Neuronal stem cell (in vitro differentiated cells): ENCODE measurements at regions not wholly inside any gene's neighbourhood (a gene's known extent, or its start where the extent isn't known, plus 50 kb on each side); places are given as distances from the start of the nearest gene placed in this dataset.
"Not testable (repeated sequence)": the region's sequence is repeated elsewhere in the genome, so short reads cannot be mapped to it uniquely, and the experiment has no call there.

Source experiments
- DNase-seq: peaks from one replicate; pipeline ENCODE4 v3.0.0-alpha.2; 2013; ENCODE audit warnings: low spot score
- H2AFZ ChIP-seq: one replicate; pipeline ENCODE4 v1.6.1; 2013; ENCODE audit warnings: mild to moderate bottlenecking, low read length, inconsistent platforms
- H2AK5ac ChIP-seq: 2 replicates; pipeline ENCODE4 v1.6.1; 2013; ENCODE audit warnings: low read depth, mild to moderate bottlenecking, inconsistent platforms, low read length, moderate library complexity, mixed read lengths
- H2BK120ac ChIP-seq: 2 replicates; pipeline ENCODE4 v1.6.1; 2013; ENCODE audit warnings: low read depth, mild to moderate bottlenecking, inconsistent platforms, low read length, moderate library complexity, mixed read lengths
- H2BK12ac ChIP-seq: one replicate; pipeline ENCODE4 v1.6.1; 2013; ENCODE audit warnings: low read length, inconsistent platforms
- H2BK15ac ChIP-seq: 2 replicates; pipeline ENCODE4 v1.6.1; 2013; ENCODE audit warnings: mild to moderate bottlenecking, low read length, inconsistent platforms, mixed read lengths
- H2BK5ac ChIP-seq: one replicate; pipeline ENCODE4 v1.6.1; 2013; ENCODE audit warnings: inconsistent platforms, mild to moderate bottlenecking, low read length, moderate library complexity
- H3K14ac ChIP-seq: one replicate; pipeline ENCODE4 v1.6.1; 2013; ENCODE audit warnings: low read length, inconsistent platforms
- H3K18ac ChIP-seq: 2 replicates; pipeline ENCODE4 v1.6.1; 2013; ENCODE audit warnings: low read length, inconsistent platforms
- H3K23ac ChIP-seq: 2 replicates; pipeline ENCODE4 v1.6.1; 2013; ENCODE audit warnings: low read depth, mild to moderate bottlenecking, mixed read lengths, low read length, inconsistent platforms; ENCODE audit not compliant: poor library complexity
- H3K27ac ChIP-seq: replicated peaks from 3 replicates; pipeline ENCODE4 v1.5.1; 2013; ENCODE audit warnings: low read length, inconsistent platforms
- H3K27me3 ChIP-seq, 3 experiments: 2 replicates each; pipeline ENCODE4 v1.6.1; 2013; ENCODE audit warnings: low read length in 3 of 3, mild to moderate bottlenecking in 2 of 3, inconsistent platforms in 1 of 3, low read depth in 1 of 3, mixed read lengths in 1 of 3, moderate library complexity in 1 of 3; ENCODE audit not compliant: control insufficient read depth in 3 of 3, insufficient read depth in 3 of 3
- H3K36me3 ChIP-seq, 2 donors: replicated peaks in 1 of 2; 2 replicates each; pipeline ENCODE4 v1.6.1; 2013; ENCODE audit warnings: low read length in 2 of 2; ENCODE audit not compliant: control insufficient read depth in 2 of 2, insufficient read depth in 2 of 2
- H3K4ac ChIP-seq: 2 replicates; pipeline ENCODE4 v1.6.1; 2013; ENCODE audit warnings: inconsistent platforms, mild to moderate bottlenecking, low read length, moderate library complexity
- H3K4me1 ChIP-seq, 2 donors: 1 replicate in 1 of 2; 2 replicates in 1 of 2; pipeline ENCODE4 v1.6.1; 2013; ENCODE audit warnings: low read length in 2 of 2, low read depth in 1 of 2; ENCODE audit not compliant: control insufficient read depth in 2 of 2, insufficient read depth in 1 of 2
- H3K4me2 ChIP-seq: one replicate; pipeline ENCODE4 v1.6.1; 2013; ENCODE audit warnings: mild to moderate bottlenecking, low read length, inconsistent platforms; ENCODE audit not compliant: insufficient read depth, poor library complexity, severe bottlenecking
- H3K4me3 ChIP-seq, 2 donors: 2 replicates each; pipeline ENCODE4 v1.5.1; 2013; ENCODE audit warnings: low read length in 2 of 2, mild to moderate bottlenecking in 2 of 2, inconsistent platforms in 1 of 2, moderate library complexity in 1 of 2
- H3K79me1 ChIP-seq: one replicate; pipeline ENCODE4 v1.6.1; 2013; ENCODE audit warnings: low read depth, mild to moderate bottlenecking, inconsistent platforms, low read length, moderate library complexity
- H3K9ac ChIP-seq: one replicate; pipeline ENCODE4 v1.6.1; 2013; ENCODE audit warnings: mild to moderate bottlenecking, low read depth, low read length, inconsistent platforms; ENCODE audit not compliant: poor library complexity
- H3K9me3 ChIP-seq, 2 donors: replicated peaks in 1 of 2; 2 replicates each; pipeline versions ENCODE3 to v1.6.1; 2013; ENCODE audit warnings: low read length in 2 of 2, mild to moderate bottlenecking in 2 of 2, inconsistent platforms in 1 of 2, low read depth in 1 of 2, mixed read lengths in 1 of 2, moderate library complexity in 1 of 2; ENCODE audit not compliant: control insufficient read depth in 2 of 2, insufficient read depth in 1 of 2
- H4K8ac ChIP-seq: one replicate; pipeline ENCODE4 v1.6.1; 2013; ENCODE audit warnings: low read depth, mild to moderate bottlenecking, inconsistent platforms, low read length, moderate library complexity
- H4K91ac ChIP-seq: one replicate; pipeline ENCODE4 v1.6.1; 2013; ENCODE audit warnings: low read length, low read depth, mild to moderate bottlenecking, inconsistent platforms; ENCODE audit not compliant: poor library complexity
- WGBS, 2 donors: extraction: QIAGEN DNeasy Blood & Tissue Kit; methylation state at CpG; one replicate each; pipeline ENCODE4 v1.1.7; 2013; ENCODE audit warnings: missing lambda C conversion rate in 2 of 2, mixed read lengths in 1 of 2; ENCODE audit not compliant: insufficient read length in 2 of 2, insufficient replicate concordance in 1 of 2; ENCODE audit errors: extremely low coverage in 2 of 2; 5-methylcytosine and 5-hydroxymethylcytosine counted together

GRCh38 chrX:40922307-40922706 lies 162.9 kb upstream of the USP9X start:
- no peak overlapping the region for H3K9ac ChIP-seq
- no peaks in the 10 kb centered on the region for H3K79me1 ChIP-seq
- no peak overlapping the region for H3K4ac ChIP-seq
- H2BK15ac ChIP-seq = no peak overlapping the region
- H3K18ac ChIP-seq = no peak overlapping the region
- no peak overlapping the region for H3K4me3 ChIP-seq
- no peak overlapping the region for H2AFZ ChIP-seq
- H2BK12ac ChIP-seq = no peak overlapping the region
- H2AK5ac ChIP-seq = no peak overlapping the region
- no peak overlapping the region for H4K91ac ChIP-seq
- no peak overlapping the region for H3K23ac ChIP-seq
- H3K4me2 ChIP-seq = no peak overlapping the region
- no peak overlapping the region for H4K8ac ChIP-seq
- H3K4me1 ChIP-seq = no peaks in the 10 kb centered on the region
- H3K14ac ChIP-seq = no peak overlapping the region
- WGBS, 2 donors = no CpG with 5 or more reads among the region's 7 CpGs
- H3K27ac ChIP-seq = no peak overlapping the region
- H2BK5ac ChIP-seq = no peak overlapping the region
- H3K27me3 ChIP-seq = no peaks in the 10 kb centered on the region
- no peak for DNase-seq
- no peak overlapping the region for H2BK120ac ChIP-seq
- H3K36me3 ChIP-seq = no peaks in the 10 kb centered on the region
- peaks cover 0 to 6% of the 10 kb centered on the region in 2 donors for H3K9me3 ChIP-seq

- not testable (repeated sequence) for H3K27ac ChIP-seq, DNase-seq, H3K14ac ChIP-seq, H3K9me3 ChIP-seq, H3K4ac ChIP-seq, H2BK5ac ChIP-seq, H3K4me2 ChIP-seq, H3K9ac ChIP-seq, H4K8ac ChIP-seq, H2AFZ ChIP-seq, H2AK5ac ChIP-seq, H3K4me3 ChIP-seq, H3K18ac ChIP-seq, H2BK15ac ChIP-seq, H3K23ac ChIP-seq, H3K4me1 ChIP-seq, H3K36me3 ChIP-seq, H2BK12ac ChIP-seq, H3K27me3 ChIP-seq, H3K79me1 ChIP-seq, H4K91ac ChIP-seq, H2BK120ac ChIP-seq
- no CpG with 5 or more reads among the region's 1 CpG for WGBS, 2 donors
These were observed 158.4 kb upstream of the USP9X start for GRCh38 chrX:40926739-40927427.

GRCh38 chrX:40928076-40928475 lies 157.2 kb upstream of the USP9X start:
- H4K8ac ChIP-seq = no peak overlapping the region
- H3K9ac ChIP-seq = no peak overlapping the region
- no peak for DNase-seq
- H2BK12ac ChIP-seq = no peak overlapping the region
- H3K27ac ChIP-seq = no peak overlapping the region
- no peak overlapping the region for H2BK15ac ChIP-seq
- no peaks in the 10 kb centered on the region for H3K79me1 ChIP-seq
- H4K91ac ChIP-seq = no peak overlapping the region
- no peak overlapping the region for H3K4me3 ChIP-seq
- no peaks in the 10 kb centered on the region for H3K36me3 ChIP-seq
- no peak overlapping the region for H3K18ac ChIP-seq
- no peaks in the 10 kb centered on the region for H3K27me3 ChIP-seq
- H2AK5ac ChIP-seq = no peak overlapping the region
- H3K4me2 ChIP-seq = no peak overlapping the region
- no peaks in the 10 kb centered on the region for H3K4me1 ChIP-seq
- H2BK5ac ChIP-seq = no peak overlapping the region
- H3K9me3 ChIP-seq = no peaks in the 10 kb centered on the region
- H3K14ac ChIP-seq = no peak overlapping the region
- no peak overlapping the region for H2BK120ac ChIP-seq
- no peak overlapping the region for H2AFZ ChIP-seq
- no peak overlapping the region for H3K23ac ChIP-seq
- no peak overlapping the region for H3K4ac ChIP-seq

- WGBS, 2 donors = no CpG with 5 or more reads among the region's 2 CpGs
- Histone ChIP-seq H3K23ac (no peak overlapping the region), H2AK5ac (no peak overlapping the region), H3K27ac (no peak overlapping the region), H3K4me2 (no peak overlapping the region), H4K91ac (no peak overlapping the region), H2BK120ac (no peak overlapping the region), H3K36me3 (no peaks in the 10 kb centered on the region), H3K9ac (no peak overlapping the region), H3K18ac (no peak overlapping the region), H3K4me1 (peaks cover 0 to 2% of the 10 kb centered on the region in 2 donors), H2AFZ (no peak overlapping the region), H3K14ac (no peak overlapping the region), H3K9me3 (no peaks in the 10 kb centered on the region), H4K8ac (no peak overlapping the region), H2BK5ac (no peak overlapping the region), H3K79me1 (no peaks in the 10 kb centered on the region), H3K27me3 (peaks cover 0 to 2% (median 0%) of the 10 kb centered on the region in 3 experiments), H3K4ac (no peak overlapping the region), H2BK12ac (no peak overlapping the region), H3K4me3 (no peak overlapping the region), H2BK15ac (no peak overlapping the region)
- DNase-seq = no peak
These were observed 153.3 kb upstream of the USP9X start for GRCh38 chrX:40931921-40932320.
